Liver (tissue), 3 donors: ENCODE measurements at regions not wholly inside any gene's neighbourhood (a gene's known extent, or its start where the extent isn't known, plus 50 kb on each side); places are given as distances from the start of the nearest gene placed in this dataset.

Source experiments
- HNF4G ChIP-seq: IDR thresholded peaks from 2 replicates; pipeline ENCODE4 v1.6.1; 2016; ENCODE audit warnings: antibody characterized with exemption
- JUND ChIP-seq, 2 donors: IDR thresholded peaks; 2 replicates each; pipeline ENCODE4 v1.6.1; 2016; ENCODE audit warnings: antibody characterized with exemption in 2 of 2
- MAX ChIP-seq: IDR thresholded peaks from 2 replicates; pipeline ENCODE4 v1.6.1; 2016; ENCODE audit warnings: antibody characterized with exemption
- NR2F2 ChIP-seq: IDR thresholded peaks from 2 replicates; pipeline ENCODE4 v1.6.1; 2016; ENCODE audit warnings: antibody characterized with exemption
- TF ChIP-seq, protein P1 (sequence below): fragments of 150-350 bp; IDR thresholded peaks from 2 replicates; pipeline ENCODE4 v1.5.1; 2017; ENCODE audit warnings: improper control_type of control experiment, low read depth, low read length; ENCODE audit not compliant: missing input control
- TF ChIP-seq, protein P2 (sequence below): IDR thresholded peaks from 2 replicates; pipeline ENCODE4 v1.6.1; 2016; ENCODE audit warnings: antibody characterized with exemption
- donor health status: healthy.
- donor health status: healthy.

DNA sequence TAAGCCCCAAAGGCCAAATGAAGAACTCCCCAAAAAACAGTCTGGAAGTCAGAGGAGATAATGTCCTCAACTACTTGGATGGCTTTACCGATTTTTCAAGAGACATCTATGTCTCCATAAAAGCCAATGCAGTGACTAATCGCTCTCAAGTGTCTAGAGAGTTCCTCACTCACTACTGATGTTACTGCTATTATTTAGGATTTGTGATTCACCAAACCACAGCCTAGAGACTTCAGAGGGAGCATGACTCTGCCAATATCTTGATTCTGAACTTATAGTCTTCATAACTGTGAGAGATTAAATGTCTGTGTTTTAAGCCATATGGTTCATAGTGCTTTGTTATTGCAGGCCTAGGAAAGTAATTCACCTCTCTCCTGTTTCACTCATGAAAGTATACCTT, 160.2 kb downstream of the IPMK start:
- TF ChIP-seq NR2F2 (no peak), JUND (IDR thresholded peaks at IDR 0.05) (no peak), HNF4G (no peak), MAX (no peak)
- TF ChIP-seq, protein P1, sequence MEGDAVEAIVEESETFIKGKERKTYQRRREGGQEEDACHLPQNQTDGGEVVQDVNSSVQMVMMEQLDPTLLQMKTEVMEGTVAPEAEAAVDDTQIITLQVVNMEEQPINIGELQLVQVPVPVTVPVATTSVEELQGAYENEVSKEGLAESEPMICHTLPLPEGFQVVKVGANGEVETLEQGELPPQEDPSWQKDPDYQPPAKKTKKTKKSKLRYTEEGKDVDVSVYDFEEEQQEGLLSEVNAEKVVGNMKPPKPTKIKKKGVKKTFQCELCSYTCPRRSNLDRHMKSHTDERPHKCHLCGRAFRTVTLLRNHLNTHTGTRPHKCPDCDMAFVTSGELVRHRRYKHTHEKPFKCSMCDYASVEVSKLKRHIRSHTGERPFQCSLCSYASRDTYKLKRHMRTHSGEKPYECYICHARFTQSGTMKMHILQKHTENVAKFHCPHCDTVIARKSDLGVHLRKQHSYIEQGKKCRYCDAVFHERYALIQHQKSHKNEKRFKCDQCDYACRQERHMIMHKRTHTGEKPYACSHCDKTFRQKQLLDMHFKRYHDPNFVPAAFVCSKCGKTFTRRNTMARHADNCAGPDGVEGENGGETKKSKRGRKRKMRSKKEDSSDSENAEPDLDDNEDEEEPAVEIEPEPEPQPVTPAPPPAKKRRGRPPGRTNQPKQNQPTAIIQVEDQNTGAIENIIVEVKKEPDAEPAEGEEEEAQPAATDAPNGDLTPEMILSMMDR, result no peak
- TF ChIP-seq, protein P2, sequence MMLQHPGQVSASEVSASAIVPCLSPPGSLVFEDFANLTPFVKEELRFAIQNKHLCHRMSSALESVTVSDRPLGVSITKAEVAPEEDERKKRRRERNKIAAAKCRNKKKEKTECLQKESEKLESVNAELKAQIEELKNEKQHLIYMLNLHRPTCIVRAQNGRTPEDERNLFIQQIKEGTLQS, result no peak
